Activated T-helper 17 cell treated with anti-CD3 and anti-CD28 coated beads, Interleukin-2, amount 50 U/mL, for 72 hours (primary cell): ENCODE measurements at regions not wholly inside any gene's neighbourhood (a gene's known extent, or its start where the extent isn't known, plus 50 kb on each side); places are given as distances from the start of the nearest gene placed in this dataset.

ENCODE experiments used
- ATAC-seq: fragments of 150-1000 bp; cut with Tn5 transposase; replicated peaks from 2 replicates; pipeline ENCODE4 v1.10.0; 2021; ENCODE audit warnings: mild to moderate bottlenecking, moderate library complexity
- H3K27ac Mint-ChIP-seq: one replicate; pipeline ENCODE4 v1.8.0; 2022; ENCODE audit warnings: mixed read lengths
- H3K27me3 Mint-ChIP-seq: one replicate; pipeline ENCODE4 v1.8.0; 2022; ENCODE audit warnings: mixed read lengths
- H3K36me3 Mint-ChIP-seq: one replicate; pipeline ENCODE4 v1.8.0; 2022; ENCODE audit warnings: low read depth, mild to moderate bottlenecking, mixed read lengths
- H3K4me1 Mint-ChIP-seq: one replicate; pipeline ENCODE4 v1.8.0; 2022; ENCODE audit warnings: mixed read lengths
- H3K4me3 Mint-ChIP-seq: one replicate; pipeline ENCODE4 v1.8.0; 2022; ENCODE audit warnings: mild to moderate bottlenecking, mixed read lengths
- H3K9me3 Mint-ChIP-seq: one replicate; pipeline ENCODE4 v1.8.0; 2022; ENCODE audit warnings: mixed read lengths

DNA sequence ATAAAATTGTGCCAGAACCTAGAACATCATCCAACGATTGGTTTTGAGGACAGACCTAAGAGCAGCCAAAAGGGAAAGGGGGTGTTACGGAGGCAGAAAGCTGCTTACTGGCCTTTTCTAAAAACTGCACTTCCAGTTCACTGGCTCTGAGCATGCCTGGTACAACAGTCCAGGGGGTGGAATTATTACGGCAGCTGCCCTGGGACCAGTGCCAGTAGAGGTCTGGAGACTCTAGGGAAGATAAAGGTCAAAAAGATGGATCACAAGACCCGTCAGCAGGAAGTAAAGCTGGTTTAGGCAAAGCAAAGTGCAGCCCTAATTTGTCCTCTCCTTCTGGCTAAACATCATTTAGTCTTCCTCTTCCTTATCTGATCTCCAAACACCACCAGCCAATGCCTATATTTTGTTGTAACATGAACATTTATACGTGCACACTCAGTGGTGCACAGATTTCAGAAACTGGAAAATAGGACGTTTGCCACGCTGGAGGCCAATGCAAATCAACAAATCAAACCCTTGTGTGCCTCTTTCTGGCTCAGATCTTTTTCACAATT is 216.4 kb upstream of the DPP6 start:
- H3K27ac Mint-ChIP-seq = no peak overlapping the region
- no peaks in the 10 kb centered on the region for H3K27me3 Mint-ChIP-seq
- H3K4me3 Mint-ChIP-seq = no peak overlapping the region
- H3K9me3 Mint-ChIP-seq = no peaks in the 10 kb centered on the region
- H3K4me1 Mint-ChIP-seq = no peaks in the 10 kb centered on the region
- no peak for ATAC-seq
- no peaks in the 10 kb centered on the region for H3K36me3 Mint-ChIP-seq

DNA sequence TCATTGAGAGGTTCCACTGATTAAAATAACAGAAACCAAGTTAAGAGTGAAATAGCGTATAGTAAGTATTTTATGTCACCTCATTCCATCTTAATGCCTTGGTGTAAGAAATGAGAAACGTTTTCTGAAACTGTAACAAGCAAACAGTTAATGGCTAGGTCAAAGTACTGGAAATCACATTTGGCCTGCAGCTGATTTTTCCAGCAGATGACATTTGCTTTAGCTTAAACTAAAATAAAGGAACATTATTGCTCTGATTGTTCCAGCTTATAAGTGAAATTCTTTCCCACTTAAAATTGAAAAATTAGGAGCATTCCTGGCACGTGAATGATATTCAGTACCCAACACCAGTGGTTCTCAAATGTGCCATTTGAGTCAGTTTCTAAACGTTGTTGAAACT is 213.6 kb upstream of the DPP6 start:
- Mint-ChIP-seq H3K4me1 (no peaks in the 10 kb centered on the region), H3K4me3 (no peak overlapping the region), H3K27me3 (no peaks in the 10 kb centered on the region), H3K27ac (no peak overlapping the region), H3K36me3 (no peaks in the 10 kb centered on the region), H3K9me3 (peaks cover 6% of the 10 kb centered on the region)
- no peak for ATAC-seq

DNA sequence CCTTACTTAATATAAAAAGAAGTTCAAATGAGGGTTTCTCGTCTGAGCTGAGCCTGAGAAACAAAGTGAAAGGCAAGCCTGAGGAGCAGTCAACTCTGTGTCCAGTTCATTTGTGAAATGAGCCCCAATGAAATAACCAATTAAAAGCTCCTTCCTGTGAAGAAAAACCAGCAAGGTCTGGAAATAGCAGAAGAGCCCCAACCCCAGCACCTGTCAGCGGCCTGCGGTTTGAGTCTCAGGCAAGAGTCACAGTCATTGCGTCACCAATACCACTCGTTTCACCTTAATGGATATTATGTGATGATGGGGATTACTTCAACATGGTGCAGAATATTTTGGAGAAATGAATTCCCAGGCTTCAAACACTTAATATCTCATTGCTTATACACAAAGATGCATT is 211.3 kb upstream of the DPP6 start:
- Mint-ChIP-seq H3K36me3 (no peaks in the 10 kb centered on the region), H3K4me3 (no peak overlapping the region), H3K27ac (no peak overlapping the region), H3K4me1 (no peaks in the 10 kb centered on the region), H3K27me3 (no peaks in the 10 kb centered on the region), H3K9me3 (peaks cover 8% of the 10 kb centered on the region)
- no peak for ATAC-seq

DNA sequence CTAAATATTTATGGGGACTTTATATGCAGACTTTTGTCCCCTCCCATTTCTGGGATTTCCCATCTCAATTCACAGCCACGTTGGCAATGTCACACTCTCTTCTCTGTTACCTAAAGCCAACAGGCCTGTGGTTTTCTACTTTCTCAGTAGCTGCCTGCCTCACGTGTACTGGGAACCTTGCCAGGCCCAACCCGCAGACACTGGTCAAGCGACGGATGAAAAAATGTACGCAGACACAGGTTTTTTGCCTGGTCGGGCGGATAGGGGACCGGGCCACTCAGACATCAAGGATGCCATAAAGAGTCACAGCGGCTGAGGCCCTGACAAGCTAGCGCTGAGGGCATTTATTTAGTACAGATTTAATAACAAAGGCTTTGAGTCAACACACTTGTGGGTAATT is 204.4 kb upstream of the DPP6 start:
- Mint-ChIP-seq H3K36me3 (no peaks in the 10 kb centered on the region), H3K4me1 (no peaks in the 10 kb centered on the region), H3K9me3 (peaks cover 19% of the 10 kb centered on the region), H3K4me3 (no peak overlapping the region), H3K27me3 (no peaks in the 10 kb centered on the region), H3K27ac (no peak overlapping the region)
- no peak for ATAC-seq

DNA sequence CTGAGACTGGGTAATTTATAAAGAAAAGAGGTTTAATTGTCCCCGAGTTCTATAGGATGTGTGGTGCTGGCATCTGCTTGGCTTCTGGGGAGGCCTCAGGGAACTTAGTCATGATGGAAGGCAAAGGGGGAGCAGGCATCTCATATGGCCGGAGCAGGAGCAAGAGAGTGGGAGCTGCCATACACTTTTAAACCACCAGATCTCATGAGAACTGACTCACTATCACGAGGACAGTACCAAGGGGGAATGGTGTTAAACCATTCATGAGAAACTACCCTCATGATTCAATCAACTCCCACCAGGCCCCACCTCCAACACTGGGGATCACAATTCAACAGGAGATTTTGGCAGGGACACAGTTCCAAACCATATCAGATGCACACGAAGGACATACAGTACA is 199.9 kb upstream of the DPP6 start:
- no peak overlapping the region for H3K27ac Mint-ChIP-seq
- ATAC-seq = no peak
- H3K9me3 Mint-ChIP-seq = peaks cover 8% of the 10 kb centered on the region
- H3K36me3 Mint-ChIP-seq = no peaks in the 10 kb centered on the region
- H3K4me3 Mint-ChIP-seq = no peak overlapping the region
- H3K4me1 Mint-ChIP-seq = no peaks in the 10 kb centered on the region
- no peaks in the 10 kb centered on the region for H3K27me3 Mint-ChIP-seq

DNA sequence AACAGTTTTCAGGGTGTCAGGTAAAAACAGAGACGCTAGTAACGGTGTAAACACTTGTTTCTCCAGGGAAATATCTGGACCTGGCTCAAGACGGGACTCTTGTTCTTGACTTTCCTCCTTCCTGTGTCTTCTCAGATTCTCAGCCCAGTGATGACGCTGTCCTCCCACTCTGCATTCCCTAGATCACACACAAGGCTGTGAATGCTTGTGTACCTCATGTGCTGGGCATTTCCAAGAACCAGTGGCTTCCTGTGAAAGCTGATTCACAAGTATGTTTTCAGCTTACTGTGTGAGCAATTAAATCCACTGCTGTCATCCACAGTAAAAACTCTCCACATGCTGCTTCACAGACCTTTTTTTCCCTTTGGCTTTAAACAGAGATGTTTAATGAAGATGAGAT is 193.8 kb upstream of the DPP6 start:
- ATAC-seq = no peak
- H3K27me3 Mint-ChIP-seq = no peaks in the 10 kb centered on the region
- H3K4me3 Mint-ChIP-seq = no peak overlapping the region
- no peak overlapping the region for H3K27ac Mint-ChIP-seq
- no peaks in the 10 kb centered on the region for H3K36me3 Mint-ChIP-seq
- no peaks in the 10 kb centered on the region for H3K4me1 Mint-ChIP-seq
- peaks cover 18% of the 10 kb centered on the region for H3K9me3 Mint-ChIP-seq

DNA sequence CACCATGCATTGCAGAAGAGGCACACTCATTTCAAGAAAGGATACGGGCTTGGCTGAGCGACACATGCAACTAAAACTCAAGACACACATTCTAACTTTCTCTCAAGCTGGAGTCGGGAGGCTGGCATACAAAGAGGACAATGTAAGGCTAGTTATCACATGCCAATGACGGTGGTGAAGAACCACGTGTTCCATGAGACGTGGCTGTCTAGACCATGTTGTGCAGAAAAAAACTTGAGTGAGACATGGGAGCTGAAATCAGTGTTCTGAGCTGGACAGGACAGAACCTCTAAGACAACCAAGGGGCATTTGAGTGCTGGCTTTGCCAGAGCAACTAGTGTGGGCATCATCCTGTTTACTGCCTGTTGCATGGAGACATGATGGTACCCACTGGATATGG is 193.0 kb upstream of the DPP6 start:
- Mint-ChIP-seq H3K27ac (no peak overlapping the region), H3K9me3 (peaks cover 18% of the 10 kb centered on the region), H3K36me3 (no peaks in the 10 kb centered on the region), H3K4me1 (no peaks in the 10 kb centered on the region), H3K4me3 (no peak overlapping the region), H3K27me3 (no peaks in the 10 kb centered on the region)
- ATAC-seq = no peak

DNA sequence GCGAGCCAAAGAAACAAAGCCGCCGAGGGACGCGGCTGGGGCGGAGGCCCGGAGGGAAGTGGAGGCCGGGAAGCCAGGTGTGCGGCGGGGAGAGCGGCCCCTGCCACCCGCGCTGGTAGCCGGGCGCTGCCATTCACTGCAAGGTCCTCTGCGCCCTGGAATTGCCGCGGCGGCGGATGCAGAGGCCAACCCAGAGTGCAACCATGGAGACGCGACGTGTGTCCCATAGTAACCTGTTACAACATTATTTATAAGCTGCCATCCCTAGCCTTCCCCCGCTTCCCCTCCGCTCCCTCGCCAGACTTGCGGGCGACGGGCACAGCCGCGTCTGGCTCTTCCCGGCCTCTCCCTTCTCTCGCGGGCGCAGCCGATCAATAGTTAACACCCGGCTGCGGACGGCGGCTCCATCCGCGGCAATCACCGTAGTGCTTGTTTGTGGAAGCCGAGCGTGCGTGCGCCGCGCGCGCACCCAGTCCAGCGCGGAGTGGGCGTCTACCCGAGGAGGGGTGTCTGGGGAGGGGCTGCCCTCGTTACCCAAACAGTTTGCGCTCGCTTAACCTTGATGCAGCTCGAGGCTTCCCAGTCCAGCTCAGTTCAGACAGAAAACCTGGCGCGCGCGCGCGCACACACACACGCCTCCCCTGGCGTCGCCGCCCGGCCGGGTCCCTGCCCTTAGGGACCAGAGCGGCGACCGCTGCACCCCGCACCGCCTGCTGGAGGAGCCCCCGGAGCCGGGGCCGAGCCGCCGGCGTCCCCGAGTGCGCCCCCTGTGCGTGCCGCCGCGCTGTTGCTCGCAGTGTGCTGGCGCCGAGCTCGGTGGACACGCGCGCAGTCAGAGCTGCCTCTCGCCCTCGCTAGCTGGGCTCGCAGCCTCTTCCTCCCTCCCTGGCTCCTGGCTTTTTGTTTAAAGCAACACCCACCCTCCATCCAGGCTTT is 165.4 kb upstream of the DPP6 start:
- ATAC-seq = no peak
- H3K27ac Mint-ChIP-seq = no peak overlapping the region
- no peaks in the 10 kb centered on the region for H3K4me1 Mint-ChIP-seq
- no peaks in the 10 kb centered on the region for H3K36me3 Mint-ChIP-seq
- peaks cover 11% of the 10 kb centered on the region for H3K9me3 Mint-ChIP-seq
- no peak overlapping the region for H3K4me3 Mint-ChIP-seq
- peaks cover 16% of the 10 kb centered on the region for H3K27me3 Mint-ChIP-seq

DNA sequence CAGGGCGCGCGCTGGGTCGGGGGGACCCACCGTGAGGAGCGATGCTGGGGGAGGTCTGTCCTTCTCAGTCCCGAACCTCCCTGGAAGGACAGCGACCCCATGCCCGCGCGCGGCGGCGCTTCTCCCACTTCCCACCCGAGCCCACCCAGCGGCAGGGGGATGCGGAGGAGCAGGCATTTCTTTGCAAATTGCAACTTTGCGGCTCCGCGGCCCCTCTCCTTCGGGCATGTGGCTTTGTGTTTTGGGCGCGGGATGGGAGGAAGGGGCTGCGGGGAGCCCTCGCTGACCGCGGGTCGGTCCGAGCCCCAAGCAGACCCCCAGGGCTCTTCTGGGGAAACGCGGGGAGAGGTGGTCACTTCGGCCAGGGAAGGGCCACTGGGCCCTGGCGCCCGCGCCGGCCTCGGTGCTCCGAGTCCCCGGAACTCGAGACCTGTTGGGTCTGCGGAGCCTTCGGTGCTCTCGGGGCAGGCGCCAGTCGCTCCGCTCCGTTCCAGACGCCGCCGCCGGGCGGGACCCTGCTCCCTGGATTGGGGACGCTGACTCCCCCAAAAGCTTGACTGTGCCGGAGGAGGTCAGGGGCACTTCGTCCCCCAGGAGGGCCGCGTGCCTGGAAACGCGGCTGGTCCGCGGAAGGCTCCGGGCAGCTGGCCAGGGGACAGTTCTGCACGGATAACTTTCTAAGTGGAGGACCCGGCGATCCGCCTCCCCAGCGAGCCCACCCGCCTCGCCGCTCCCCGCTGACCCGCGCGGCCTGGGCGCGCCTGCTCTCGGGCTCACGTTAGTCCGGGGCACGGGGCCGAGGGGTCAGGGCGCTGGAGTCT is 164.2 kb upstream of the DPP6 start:
- H3K27me3 Mint-ChIP-seq = peaks cover 16% of the 10 kb centered on the region
- no peak overlapping the region for H3K4me3 Mint-ChIP-seq
- H3K27ac Mint-ChIP-seq = no peak overlapping the region
- H3K4me1 Mint-ChIP-seq = no peaks in the 10 kb centered on the region
- ATAC-seq = no peak
- H3K36me3 Mint-ChIP-seq = no peaks in the 10 kb centered on the region
- peaks cover 7% of the 10 kb centered on the region for H3K9me3 Mint-ChIP-seq

DNA sequence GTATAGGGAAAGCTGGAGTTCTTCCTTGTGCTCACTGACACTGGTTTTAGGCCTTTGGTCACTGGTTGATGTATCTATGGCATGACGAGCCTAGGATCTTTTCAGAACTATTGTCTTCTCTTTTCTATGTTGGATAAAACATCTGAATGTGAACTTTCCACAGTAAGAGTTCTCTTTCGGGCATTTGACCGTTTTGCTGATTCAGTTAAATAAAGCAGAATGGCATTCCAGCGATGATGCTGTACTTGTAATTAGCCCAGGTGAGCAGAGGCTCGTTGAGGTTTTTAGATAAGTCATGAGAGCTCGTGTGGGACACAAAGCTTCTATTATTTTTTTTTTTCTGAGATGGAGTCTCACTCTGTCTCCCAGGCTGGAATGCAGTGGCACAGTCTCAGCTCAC is 160.2 kb upstream of the DPP6 start:
- no peak overlapping the region for H3K4me3 Mint-ChIP-seq

DNA sequence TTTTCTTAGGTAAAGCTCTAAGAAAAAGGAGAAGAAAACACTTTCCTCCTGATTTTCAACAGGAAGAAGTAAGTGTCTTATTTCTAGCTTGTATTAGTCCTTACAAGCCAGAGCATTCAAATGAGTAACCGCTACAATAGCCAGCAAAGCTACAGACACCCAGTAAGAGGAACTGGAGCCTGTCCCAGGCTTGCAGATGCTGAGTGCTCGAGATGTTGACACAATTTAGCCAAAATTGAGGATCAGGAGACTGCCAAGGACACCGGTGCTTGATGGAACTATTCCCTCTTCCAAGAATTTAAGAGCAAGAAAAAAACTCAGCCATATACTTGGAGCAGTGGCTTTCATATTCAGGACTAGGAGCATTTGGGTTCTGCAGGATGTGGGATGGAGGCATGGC is 149.3 kb upstream of the DPP6 start:
- H3K4me3 Mint-ChIP-seq = no peak overlapping the region
- H3K36me3 Mint-ChIP-seq = no peaks in the 10 kb centered on the region
- no peaks in the 10 kb centered on the region for H3K27me3 Mint-ChIP-seq
- H3K27ac Mint-ChIP-seq = no peak overlapping the region
- no peaks in the 10 kb centered on the region for H3K4me1 Mint-ChIP-seq
- H3K9me3 Mint-ChIP-seq = peaks cover 12% of the 10 kb centered on the region
- ATAC-seq = no peak

More for the DNA sequence above, 160.2 kb upstream of the DPP6 start:
- Mint-ChIP-seq H3K27ac (no peak overlapping the region), H3K27me3 (peaks cover 8% of the 10 kb centered on the region), H3K36me3 (no peaks in the 10 kb centered on the region), H3K4me1 (no peaks in the 10 kb centered on the region), H3K9me3 (peaks cover 3% of the 10 kb centered on the region)
- no peak for ATAC-seq

DNA sequence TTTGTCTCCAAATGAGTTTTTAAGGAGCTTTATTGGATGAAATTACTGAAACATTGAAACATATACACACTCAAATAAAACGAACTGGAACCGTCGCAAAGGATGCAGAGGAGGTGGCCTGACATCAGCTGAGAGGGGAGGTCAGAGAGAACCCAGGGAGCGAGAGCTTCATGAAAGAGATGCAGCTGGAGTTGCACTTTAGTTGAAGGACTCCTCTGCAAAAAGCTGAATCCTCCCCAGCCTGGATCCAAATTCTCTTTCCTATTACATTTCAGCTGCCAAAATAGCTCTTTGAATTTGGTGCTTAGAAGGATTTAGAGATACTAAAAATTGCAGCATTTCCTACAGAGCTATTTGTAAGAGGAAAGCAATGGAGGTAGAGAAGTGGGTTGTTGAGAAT is 140.0 kb upstream of the DPP6 start:
- no peaks in the 10 kb centered on the region for H3K36me3 Mint-ChIP-seq
- no peaks in the 10 kb centered on the region for H3K27me3 Mint-ChIP-seq
- H3K4me1 Mint-ChIP-seq = no peaks in the 10 kb centered on the region
- peaks cover 4% of the 10 kb centered on the region for H3K9me3 Mint-ChIP-seq
- no peak overlapping the region for H3K27ac Mint-ChIP-seq
- ATAC-seq = no peak
- H3K4me3 Mint-ChIP-seq = no peak overlapping the region

DNA sequence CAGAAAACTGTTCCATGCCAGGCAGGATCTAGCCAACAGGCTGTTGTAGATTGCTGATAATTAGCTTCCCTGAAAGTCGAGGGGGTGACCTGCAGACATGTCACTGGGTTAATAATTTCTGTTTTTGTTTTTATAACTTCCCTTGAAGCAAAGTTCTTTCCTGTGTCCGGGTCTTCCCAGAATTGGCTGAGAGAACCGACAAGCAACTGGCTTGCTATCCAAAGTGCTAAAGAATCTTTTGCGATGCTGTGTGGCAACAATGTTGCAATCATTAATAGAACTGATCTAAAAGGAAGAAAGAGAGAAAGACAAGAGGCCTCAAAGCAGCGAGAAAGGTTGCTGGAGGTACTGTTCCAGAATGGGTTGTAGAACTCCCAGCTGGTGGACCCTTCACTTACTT is 132.1 kb upstream of the DPP6 start:
- Mint-ChIP-seq H3K36me3 (no peaks in the 10 kb centered on the region), H3K27ac (no peak overlapping the region), H3K4me3 (no peak overlapping the region), H3K4me1 (no peaks in the 10 kb centered on the region), H3K9me3 (no peaks in the 10 kb centered on the region), H3K27me3 (no peaks in the 10 kb centered on the region)
- ATAC-seq = no peak

DNA sequence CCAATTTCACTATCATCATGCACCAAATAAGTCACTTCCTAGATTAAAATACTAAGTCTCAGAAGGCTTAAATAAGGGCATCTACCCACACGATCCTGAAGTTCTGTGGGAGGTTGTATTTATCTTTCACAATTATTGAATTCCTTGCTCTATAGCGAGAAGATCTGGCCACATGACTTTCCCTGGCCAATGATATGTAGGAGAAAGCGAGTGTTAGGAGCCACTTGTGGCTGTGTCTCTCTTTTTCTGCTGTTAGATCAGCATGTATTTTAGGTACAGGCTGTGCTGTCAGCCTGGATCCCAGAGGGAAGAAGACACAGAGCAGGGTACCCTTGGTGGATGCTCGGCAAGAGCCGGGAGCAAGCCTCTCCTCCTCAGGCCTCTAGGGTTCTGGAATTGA is 131.3 kb upstream of the DPP6 start:
- ATAC-seq = no peak

DNA sequence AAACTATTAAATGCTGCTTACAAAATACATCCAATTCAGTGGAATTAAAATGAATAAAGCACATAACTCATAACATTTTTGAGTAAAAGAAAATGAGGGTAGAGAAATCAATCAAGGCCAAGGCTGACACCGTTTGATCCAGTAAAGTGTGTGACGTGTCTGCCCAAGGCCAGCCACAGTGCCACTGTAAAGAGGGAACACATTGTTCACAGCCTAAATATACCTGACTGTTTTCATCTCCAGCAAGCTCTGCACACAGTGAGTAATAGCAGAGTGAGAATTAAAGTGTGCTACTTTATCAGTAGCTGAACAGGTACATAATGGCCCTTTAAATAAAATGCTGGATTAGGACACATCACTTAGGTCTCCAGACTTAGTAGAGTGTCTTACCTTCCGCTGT is 130.8 kb upstream of the DPP6 start:
- no peak for ATAC-seq
- H3K4me1 Mint-ChIP-seq = no peaks in the 10 kb centered on the region
- peaks cover 4% of the 10 kb centered on the region for H3K9me3 Mint-ChIP-seq
- H3K36me3 Mint-ChIP-seq = no peaks in the 10 kb centered on the region
- H3K4me3 Mint-ChIP-seq = no peak overlapping the region
- H3K27ac Mint-ChIP-seq = no peak overlapping the region
- H3K27me3 Mint-ChIP-seq = no peaks in the 10 kb centered on the region

More for the DNA sequence above, 131.3 kb upstream of the DPP6 start:
- H3K9me3 Mint-ChIP-seq = no peaks in the 10 kb centered on the region
- H3K4me3 Mint-ChIP-seq = no peak overlapping the region
- H3K4me1 Mint-ChIP-seq = no peaks in the 10 kb centered on the region
- H3K27me3 Mint-ChIP-seq = no peaks in the 10 kb centered on the region
- H3K27ac Mint-ChIP-seq = no peak overlapping the region
- no peaks in the 10 kb centered on the region for H3K36me3 Mint-ChIP-seq
